Activated CD4-positive, alpha-beta memory T cell treated with anti-CD3 and anti-CD28 coated beads, Interleukin-2, amount 10 ng/mL, durations not matched to agents 7 days and 5 days (primary cell): ENCODE measurements at regions not wholly inside any gene's neighbourhood (a gene's known extent, or its start where the extent isn't known, plus 50 kb on each side); places are given as distances from the start of the nearest gene placed in this dataset.
"Not testable (repeated sequence)": the region's sequence is repeated elsewhere in the genome, so short reads cannot be mapped to it uniquely, and the experiment has no call there.

Experiments
- CTCF ChIA-PET: fragments of 350-600 bp; sonication (Branson Sonifier 250); formaldehyde crosslinking; loops from one replicate; lab custom pipeline; 2021; ENCODE audit warnings: antibody characterized with exemption, inconsistent platforms; lab: Charles Lee
- POLR2A ChIA-PET: fragments of 350-600 bp; sonication (Branson Sonifier 250); formaldehyde crosslinking; loops from one replicate; lab custom pipeline; 2021; ENCODE audit warnings: antibody characterized with exemption; lab: Charles Lee
- DNase-seq: peaks from one replicate; pipeline ENCODE4 v3.0.0-alpha.2; 2020
- H3K27ac Mint-ChIP-seq: one replicate; pipeline ENCODE4 v1.8.0; 2021; ENCODE audit warnings: mild to moderate bottlenecking, mixed read lengths
- H3K27me3 Mint-ChIP-seq: one replicate; pipeline ENCODE4 v1.8.0; 2021; ENCODE audit warnings: mixed read lengths
- H3K36me3 Mint-ChIP-seq: one replicate; pipeline ENCODE4 v1.8.0; 2021; ENCODE audit warnings: low read depth, mixed read lengths
- H3K4me1 Mint-ChIP-seq: one replicate; pipeline ENCODE4 v1.8.0; 2021; ENCODE audit warnings: mixed read lengths
- H3K4me3 Mint-ChIP-seq: one replicate; pipeline ENCODE4 v1.8.0; 2021; ENCODE audit warnings: mild to moderate bottlenecking, mixed read lengths
- H3K9me3 Mint-ChIP-seq: one replicate; pipeline ENCODE4 v1.8.0; 2021; ENCODE audit warnings: mixed read lengths

DNA sequence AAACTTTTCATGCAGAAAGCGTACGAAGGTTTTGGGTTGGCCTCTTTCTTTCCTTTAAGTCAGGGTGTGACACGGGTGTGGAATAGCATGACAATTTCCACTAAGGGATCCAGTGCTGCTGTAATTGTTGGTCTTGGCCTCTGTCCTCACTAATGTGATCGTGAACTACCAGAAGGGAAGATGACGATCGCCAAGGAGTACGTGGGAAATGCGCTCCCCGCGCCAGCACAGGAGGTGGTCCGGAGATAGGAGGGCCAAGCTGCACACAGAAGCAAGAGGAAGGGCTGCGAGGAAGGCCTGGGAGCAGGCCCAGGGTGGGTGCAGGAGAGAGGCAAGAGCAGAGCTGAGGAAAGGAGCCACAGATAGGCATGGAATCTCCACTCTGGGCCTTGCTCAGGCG is 79.7 kb upstream of the PODXL start:
- H3K27me3 Mint-ChIP-seq, result peaks cover 2% of the 10 kb centered on the region
- CTCF ChIA-PET, result no interaction called here
- POLR2A ChIA-PET, result no interaction called here

DNA sequence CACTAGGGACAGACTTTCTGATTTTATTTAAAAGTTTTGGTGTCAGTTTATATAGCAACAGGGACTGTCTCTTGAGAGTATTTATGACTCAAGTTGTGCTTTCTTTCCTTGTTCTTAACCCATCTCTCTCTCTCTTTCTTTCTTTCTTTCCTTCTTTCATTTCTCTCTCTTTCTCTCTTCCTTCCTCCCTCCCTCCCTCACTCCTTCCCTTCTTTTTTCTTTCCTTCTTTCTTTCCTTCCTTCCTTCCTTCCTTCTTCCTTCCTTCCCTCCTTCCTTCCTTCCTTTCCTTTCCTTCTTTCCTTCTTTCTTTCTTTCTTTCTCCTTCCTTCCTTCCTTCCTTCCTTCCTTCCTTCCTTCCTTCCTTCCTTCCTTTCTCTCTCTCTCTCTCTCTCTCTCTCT is 77.8 kb upstream of the PODXL start:
- H3K4me3 Mint-ChIP-seq, H3K27ac Mint-ChIP-seq, H3K4me1 Mint-ChIP-seq, CTCF ChIA-PET, H3K9me3 Mint-ChIP-seq, DNase-seq, H3K36me3 Mint-ChIP-seq, POLR2A ChIA-PET, H3K27me3 Mint-ChIP-seq: not testable (repeated sequence)

More for the DNA sequence above, 79.7 kb upstream of the PODXL start:
- Mint-ChIP-seq H3K27ac (no peak overlapping the region), H3K4me1 (no peaks in the 10 kb centered on the region), H3K36me3 (no peaks in the 10 kb centered on the region), H3K9me3 (no peaks in the 10 kb centered on the region), H3K4me3 (no peak overlapping the region)
- no peak for DNase-seq

DNA sequence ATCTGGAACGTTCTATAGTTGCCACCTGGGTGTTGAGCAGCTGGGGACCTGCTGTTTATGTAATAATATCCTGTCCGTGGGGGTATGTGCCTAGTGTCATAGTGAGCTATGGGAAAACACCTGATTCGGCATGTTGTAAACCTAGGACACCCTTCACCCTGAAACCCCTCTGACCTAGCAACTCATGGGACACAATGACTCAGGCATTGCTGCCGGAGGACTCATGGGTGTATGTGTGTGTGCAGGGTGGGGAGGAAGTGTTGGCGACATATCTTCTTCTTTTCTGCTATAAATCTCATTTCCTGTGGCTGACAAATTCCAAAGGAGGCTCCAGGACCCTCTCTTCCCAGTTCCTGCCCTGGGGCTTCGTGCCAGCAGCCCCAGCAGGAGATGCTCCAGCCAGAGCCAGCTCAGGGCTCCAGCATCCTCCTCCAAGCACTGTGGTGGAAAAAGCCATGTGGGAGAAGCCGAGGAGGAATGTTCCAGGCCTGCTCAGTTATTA is 77.0 kb upstream of the PODXL start:
- Mint-ChIP-seq H3K36me3 (no peaks in the 10 kb centered on the region), H3K4me1 (no peaks in the 10 kb centered on the region), H3K4me3 (no peak overlapping the region), H3K27ac (no peak overlapping the region), H3K27me3 (peaks cover 4% of the 10 kb centered on the region), H3K9me3 (no peaks in the 10 kb centered on the region)
- CTCF ChIA-PET, result interaction anchor here (0.5 kb wide), 1 partner anchor 26 kb away, joined by 6 read pairs; no protein-coding TSS in a partner anchor
- POLR2A ChIA-PET, result no interaction called here
- DNase-seq, result no peak

DNA sequence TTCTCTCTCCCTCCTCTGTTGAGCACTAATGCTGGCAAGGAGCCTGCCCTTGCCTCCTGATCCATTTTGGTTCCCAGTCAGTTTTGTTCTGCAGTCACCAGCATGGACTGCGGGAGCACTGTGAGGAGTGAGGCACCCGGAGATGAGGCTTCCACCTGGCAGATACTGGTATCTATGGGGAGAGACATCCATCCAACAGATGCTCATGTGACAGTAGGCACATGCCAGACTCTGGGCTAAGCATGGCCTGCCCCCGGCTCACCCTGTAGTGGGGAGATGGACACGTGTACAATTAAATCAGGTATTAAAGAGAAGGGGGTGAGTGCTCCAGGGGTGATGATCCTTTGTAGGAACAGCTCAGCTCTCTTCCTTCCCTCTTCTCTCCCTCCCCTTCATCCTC is 74.0 kb upstream of the PODXL start:
- Mint-ChIP-seq H3K4me3 (no peak overlapping the region), H3K27me3 (peaks cover 4% of the 10 kb centered on the region), H3K36me3 (no peaks in the 10 kb centered on the region), H3K27ac (no peak overlapping the region), H3K9me3 (no peaks in the 10 kb centered on the region), H3K4me1 (no peaks in the 10 kb centered on the region)
- POLR2A ChIA-PET, result no interaction called here
- CTCF ChIA-PET, result no interaction called here
- DNase-seq, result no peak

DNA sequence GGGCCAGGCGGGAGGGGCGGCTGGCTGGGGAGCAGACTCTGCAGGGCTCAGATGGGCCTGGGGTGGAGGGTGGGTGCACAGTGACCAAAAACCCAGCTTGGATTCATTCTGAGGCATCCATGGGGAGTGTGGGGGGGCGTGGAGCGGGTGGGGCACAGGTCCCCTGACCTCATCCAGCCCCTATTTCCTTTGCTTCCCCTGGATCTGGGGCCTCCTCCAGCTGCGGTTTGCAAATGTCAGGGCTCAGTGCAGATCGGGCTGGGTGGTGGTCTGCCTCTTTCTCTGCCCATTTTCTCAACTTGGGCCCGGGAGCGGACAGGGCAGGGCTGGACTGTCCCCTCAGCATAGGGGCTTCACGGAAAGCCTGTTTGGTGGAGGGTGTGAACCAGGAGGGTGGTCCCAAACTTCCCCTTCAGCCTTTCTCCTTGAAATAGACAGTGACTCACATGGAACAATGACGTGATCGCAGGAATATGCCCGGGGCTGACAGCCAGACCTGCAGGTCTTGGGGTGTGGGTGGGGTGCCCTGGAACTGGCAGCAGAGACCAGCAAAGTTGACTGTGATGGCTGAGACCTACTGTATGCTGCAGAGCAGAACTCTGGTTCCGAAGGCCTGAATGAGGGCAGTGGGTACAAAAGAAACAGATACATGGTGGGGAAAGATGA is 72.9 kb upstream of the PODXL start:
- H3K9me3 Mint-ChIP-seq, result no peaks in the 10 kb centered on the region
- ChIA-PET POLR2A (no interaction called here), CTCF (no interaction called here)
- no peaks in the 10 kb centered on the region for H3K36me3 Mint-ChIP-seq
- no peak for DNase-seq
- no peak overlapping the region for H3K4me3 Mint-ChIP-seq
- H3K27ac Mint-ChIP-seq, result no peak overlapping the region
- H3K27me3 Mint-ChIP-seq, result peaks cover 4% of the 10 kb centered on the region
- no peaks in the 10 kb centered on the region for H3K4me1 Mint-ChIP-seq

DNA sequence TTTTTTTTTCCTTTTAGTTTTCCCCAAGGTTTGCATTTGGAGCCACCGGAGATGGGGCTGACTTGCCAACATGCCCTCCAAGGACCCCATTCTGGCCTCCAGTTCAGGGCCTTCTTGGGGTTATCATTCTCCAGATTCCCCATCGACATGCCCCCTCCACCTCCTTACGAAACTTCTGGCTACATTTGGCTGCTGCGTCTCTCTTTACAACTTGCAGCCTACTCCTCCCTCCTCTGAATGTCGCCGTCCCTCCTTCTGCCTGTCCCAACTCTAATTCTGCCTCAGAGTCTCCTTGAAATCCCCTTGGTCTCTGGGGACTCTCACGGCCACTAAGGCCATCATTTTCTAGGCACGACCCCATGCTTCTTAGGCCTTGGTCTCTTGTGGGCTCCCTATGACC is 72.2 kb upstream of the PODXL start:
- ChIA-PET POLR2A (no interaction called here), CTCF (no interaction called here)
- Mint-ChIP-seq H3K9me3 (no peaks in the 10 kb centered on the region), H3K27ac (no peak overlapping the region), H3K36me3 (no peaks in the 10 kb centered on the region), H3K4me3 (no peak overlapping the region), H3K4me1 (no peaks in the 10 kb centered on the region), H3K27me3 (peaks cover 4% of the 10 kb centered on the region)
- no peak for DNase-seq

DNA sequence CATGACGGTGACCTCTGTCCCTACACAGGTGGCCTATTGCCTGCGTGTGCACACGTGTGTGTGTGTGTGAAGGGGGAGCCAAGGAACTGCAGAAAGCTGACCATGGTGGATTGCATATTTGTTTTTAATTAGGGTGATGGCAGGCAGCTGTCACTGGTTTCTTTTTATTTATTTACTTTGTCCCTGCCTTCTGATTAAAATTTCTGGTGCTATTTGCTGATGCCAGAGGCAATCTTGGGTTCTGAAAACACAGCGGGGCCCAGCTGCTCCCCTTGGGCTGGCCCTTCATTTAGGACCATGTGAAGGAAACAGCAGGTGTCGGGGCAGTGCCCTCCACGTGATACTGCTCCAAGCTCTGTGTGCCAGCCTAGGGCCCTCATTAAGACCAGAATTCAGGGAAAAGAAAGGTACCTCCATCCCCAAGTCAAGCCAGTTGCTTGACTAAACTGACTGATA is 71.3 kb upstream of the PODXL start:
- POLR2A ChIA-PET, result no interaction called here
- Mint-ChIP-seq H3K4me1 (no peaks in the 10 kb centered on the region), H3K27me3 (peaks cover 4% of the 10 kb centered on the region), H3K4me3 (no peak overlapping the region), H3K9me3 (no peaks in the 10 kb centered on the region), H3K27ac (no peak overlapping the region), H3K36me3 (no peaks in the 10 kb centered on the region)
- no peak for DNase-seq
- CTCF ChIA-PET, result no interaction called here

DNA sequence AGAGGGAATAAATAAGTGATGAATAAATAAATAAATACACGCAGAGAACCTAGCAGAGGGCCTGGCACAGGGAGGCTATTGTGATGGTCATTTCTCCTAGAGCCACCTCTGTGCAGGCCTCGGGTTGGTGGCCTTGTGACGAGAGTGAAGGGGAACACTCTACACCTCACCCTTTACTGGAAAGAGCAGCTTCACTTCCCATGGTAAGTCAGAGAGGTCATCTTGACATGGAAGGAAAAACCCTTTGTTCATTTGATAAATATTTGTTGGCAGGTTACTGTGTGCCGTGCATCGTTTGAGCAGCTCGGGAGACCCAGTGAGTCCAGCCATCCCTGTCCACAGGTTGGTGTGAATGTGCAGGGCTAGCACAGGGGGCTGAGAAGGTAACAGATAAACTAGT is 70.2 kb upstream of the PODXL start:
- Mint-ChIP-seq H3K27ac (no peak overlapping the region), H3K4me3 (no peak overlapping the region), H3K36me3 (no peaks in the 10 kb centered on the region), H3K27me3 (peaks cover 3% of the 10 kb centered on the region), H3K9me3 (no peaks in the 10 kb centered on the region), H3K4me1 (no peaks in the 10 kb centered on the region)
- POLR2A ChIA-PET, result no interaction called here
- no peak for DNase-seq
- CTCF ChIA-PET, result no interaction called here

DNA sequence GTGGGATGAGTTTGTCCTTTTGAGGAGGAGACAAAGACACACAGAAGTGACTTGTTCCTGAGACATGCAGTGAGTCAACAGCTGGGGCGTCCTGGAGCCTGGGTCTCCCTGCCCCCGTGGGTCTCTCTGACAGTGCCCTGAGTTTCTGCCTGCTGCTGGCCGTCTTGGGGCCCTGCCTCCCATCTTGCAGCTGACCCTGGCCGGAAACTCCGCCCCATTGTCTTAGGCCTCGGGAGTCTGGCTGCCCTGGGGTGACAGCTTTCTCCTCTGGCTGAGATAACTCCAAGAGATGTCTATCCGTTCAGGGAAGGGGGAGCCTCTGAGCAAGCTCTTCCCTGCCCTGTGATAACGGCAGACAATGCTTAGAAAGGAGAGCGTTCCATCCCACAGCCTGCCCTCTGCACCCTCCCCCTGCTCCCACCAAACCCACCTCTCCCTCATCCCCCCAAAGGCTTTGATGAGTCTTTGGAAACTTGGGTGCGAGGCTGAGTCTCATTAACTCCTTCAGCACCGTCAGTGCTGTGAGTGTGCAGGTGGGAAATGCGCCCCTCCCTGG is 69.5 kb upstream of the PODXL start:
- no peak overlapping the region for H3K27ac Mint-ChIP-seq
- H3K36me3 Mint-ChIP-seq, result no peaks in the 10 kb centered on the region
- H3K9me3 Mint-ChIP-seq, result no peaks in the 10 kb centered on the region
- H3K4me1 Mint-ChIP-seq, result no peaks in the 10 kb centered on the region
- no peak for DNase-seq
- ChIA-PET POLR2A (no interaction called here), CTCF (no interaction called here)
- no peak overlapping the region for H3K4me3 Mint-ChIP-seq
- peaks cover 2% of the 10 kb centered on the region for H3K27me3 Mint-ChIP-seq

DNA sequence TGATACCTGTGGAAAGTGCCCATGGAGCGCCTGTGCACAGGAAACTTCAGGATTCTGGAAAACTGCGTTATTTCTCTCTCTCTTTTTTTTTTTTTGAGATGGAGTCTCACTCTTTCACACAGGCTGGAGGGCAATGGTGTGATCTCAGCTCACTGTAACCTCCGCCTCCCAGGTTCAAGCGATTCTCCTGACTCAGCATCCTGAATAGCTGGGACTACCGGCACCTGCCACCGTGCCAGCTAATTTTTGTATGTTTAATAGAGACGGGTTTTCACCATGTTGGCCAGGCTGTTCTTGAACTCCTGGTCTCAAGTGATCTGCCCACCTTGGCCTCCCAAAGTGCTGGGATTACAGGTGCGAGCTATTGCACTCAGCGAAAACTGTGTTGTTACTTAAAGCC is 68.9 kb upstream of the PODXL start:
- H3K36me3 Mint-ChIP-seq, POLR2A ChIA-PET, H3K27me3 Mint-ChIP-seq, H3K9me3 Mint-ChIP-seq, DNase-seq, CTCF ChIA-PET, H3K4me1 Mint-ChIP-seq, H3K27ac Mint-ChIP-seq, H3K4me3 Mint-ChIP-seq: not testable (repeated sequence)

DNA sequence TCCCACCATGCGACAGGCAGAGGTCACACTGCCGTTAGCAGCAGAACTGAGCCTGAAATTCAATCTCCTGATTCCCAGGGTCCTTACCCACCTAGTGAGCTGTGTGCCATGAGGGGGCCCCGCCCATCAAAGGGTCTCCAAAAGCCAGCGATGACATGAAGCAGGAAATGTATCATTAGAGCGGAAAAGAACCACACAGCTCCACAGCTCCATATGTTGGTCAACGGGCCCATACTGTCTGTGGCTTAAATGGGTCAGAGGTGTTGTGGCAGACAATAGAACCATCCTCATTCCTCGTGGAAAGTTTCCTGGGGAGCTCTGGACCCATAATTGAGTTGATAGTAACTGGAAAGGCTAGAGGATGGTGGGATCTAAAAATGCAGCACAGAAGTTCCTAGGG is 68.1 kb upstream of the PODXL start:
- Mint-ChIP-seq H3K4me1 (no peaks in the 10 kb centered on the region), H3K4me3 (no peak overlapping the region), H3K27me3 (no peaks in the 10 kb centered on the region), H3K36me3 (no peaks in the 10 kb centered on the region), H3K27ac (no peak overlapping the region), H3K9me3 (no peaks in the 10 kb centered on the region)
- POLR2A ChIA-PET, result no interaction called here
- CTCF ChIA-PET, result no interaction called here
- no peak for DNase-seq

DNA sequence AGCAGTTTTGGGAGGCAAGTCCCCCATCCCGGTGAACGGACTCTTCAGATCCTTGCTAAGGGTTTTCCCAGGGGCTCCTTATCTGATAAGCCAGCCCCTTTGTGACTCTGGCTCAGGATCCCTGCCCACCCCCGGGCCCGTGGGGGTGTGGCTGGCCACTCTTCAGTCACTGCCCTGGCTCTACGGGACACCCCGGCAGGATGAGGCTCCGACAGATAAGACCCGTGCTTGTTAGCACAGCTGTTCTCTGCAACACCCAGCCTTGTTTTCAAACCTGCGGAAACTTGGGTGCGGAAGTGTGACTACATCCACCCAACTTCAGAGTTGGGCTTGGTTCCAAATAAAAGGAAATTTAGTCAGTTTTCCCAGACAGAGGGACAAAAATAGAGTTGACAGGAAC is 66.7 kb upstream of the PODXL start:
- Mint-ChIP-seq H3K9me3 (no peaks in the 10 kb centered on the region), H3K4me3 (no peak overlapping the region), H3K36me3 (no peaks in the 10 kb centered on the region), H3K27me3 (no peaks in the 10 kb centered on the region), H3K4me1 (no peaks in the 10 kb centered on the region), H3K27ac (no peak overlapping the region)
- ChIA-PET POLR2A (no interaction called here), CTCF (no interaction called here)
- DNase-seq, result no peak

DNA sequence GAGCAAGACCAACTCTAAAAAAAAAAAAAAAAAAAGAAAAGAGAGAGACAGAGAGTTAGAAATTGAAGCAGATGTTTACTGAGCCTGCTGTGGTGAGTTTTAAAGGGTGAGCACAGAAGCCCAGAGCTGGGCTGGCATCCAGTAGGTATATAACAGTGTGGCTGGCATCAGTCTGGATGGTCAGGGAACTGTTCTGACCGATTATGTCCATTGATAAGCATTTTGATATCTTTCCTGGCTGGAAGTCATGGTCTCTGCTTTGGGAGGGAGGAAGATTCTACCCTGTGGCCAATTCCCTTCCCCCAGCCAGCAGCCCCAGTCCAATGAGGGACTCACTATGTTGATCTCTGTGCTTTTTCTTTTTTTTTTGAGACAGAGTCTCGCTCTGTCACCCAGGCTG is 65.2 kb upstream of the PODXL start:
- CTCF ChIA-PET, result no interaction called here
- no peak overlapping the region for H3K27ac Mint-ChIP-seq
- POLR2A ChIA-PET, result no interaction called here
- DNase-seq, result no peak
- no peaks in the 10 kb centered on the region for H3K36me3 Mint-ChIP-seq
- H3K9me3 Mint-ChIP-seq, result no peaks in the 10 kb centered on the region
- H3K27me3 Mint-ChIP-seq, result peaks cover 5% of the 10 kb centered on the region
- H3K4me1 Mint-ChIP-seq, result no peaks in the 10 kb centered on the region
- H3K4me3 Mint-ChIP-seq, result no peak overlapping the region
